SK-MEL-5 (cell line): ENCODE measurements at regions not wholly inside any gene's neighbourhood (a gene's known extent, or its start where the extent isn't known, plus 50 kb on each side); places are given as distances from the start of the nearest gene placed in this dataset.

Experiments
- DNase-seq: peaks from one replicate; pipeline ENCODE4 v3.0.0-alpha.2; 2016; ENCODE audit warnings: low read depth, low spot score
- in situ Hi-C: cut with HindIII; loops from 2 replicates; pipeline ENCODE4 v1.10.0; 2016; ENCODE audit warnings: low sequenced_read_pairs, high pct_unique_total_duplicates, low pct_unique_long_range_greater_than_20kb

- in situ Hi-C loops: no loop called here
- DNase-seq: no peak
These were observed 75.2 kb upstream of the C3orf80 start for GRCh38 chr3:160150066-160150465.

- no peak for DNase-seq
- in situ Hi-C loops: no loop called here
These were observed 74.7 kb upstream of the C3orf80 start for GRCh38 chr3:160150525-160150924.

GRCh38 chr3:160152638-160153037, 72.6 kb upstream of the C3orf80 start:
- in situ Hi-C loops: no loop called here

GRCh38 chr3:160154033-160154432, 71.2 kb upstream of the C3orf80 start:
- in situ Hi-C loops: no loop called here
- DNase-seq: no peak

More at GRCh38 chr3:160152638-160153037, 72.6 kb upstream of the C3orf80 start:
- DNase-seq: no peak

GRCh38 chr3:160154596-160154995, 70.6 kb upstream of the C3orf80 start:
- DNase-seq: no peak
- in situ Hi-C loops: no loop called here

- in situ Hi-C loops: no loop called here
These were observed 67.9 kb upstream of the C3orf80 start for GRCh38 chr3:160157321-160157720.

GRCh38 chr3:160159341-160159740, 65.9 kb upstream of the C3orf80 start:
- in situ Hi-C loops: no loop called here
- DNase-seq: peak; percentile 90

More at GRCh38 chr3:160157321-160157720, 67.9 kb upstream of the C3orf80 start:
- no peak for DNase-seq

GRCh38 chr3:160159806-160160205, 65.4 kb upstream of the C3orf80 start:
- in situ Hi-C loops: no loop called here
- peak; percentile 78 for DNase-seq

- DNase-seq: no peak
- in situ Hi-C loops: no loop called here
These were observed 63.3 kb upstream of the C3orf80 start for GRCh38 chr3:160161921-160162320.

GRCh38 chr3:160162440-160162839, 62.8 kb upstream of the C3orf80 start:
- in situ Hi-C loops: no loop called here
- no peak for DNase-seq

GRCh38 chr3:160163229-160163878, 61.9 kb upstream of the C3orf80 start:
- peak; percentile 52 for DNase-seq
- in situ Hi-C loops: no loop called here

GRCh38 chr3:160168246-160168645, 57.0 kb upstream of the C3orf80 start:
- DNase-seq: no peak
- in situ Hi-C loops: no loop called here

GRCh38 chr3:160169139-160169976, 55.9 kb upstream of the C3orf80 start:
- in situ Hi-C loops: no loop called here
- DNase-seq: no peak

GRCh38 chr3:160170409-160171370, 54.5 kb upstream of the C3orf80 start:
- DNase-seq: no peak
- in situ Hi-C loops: no loop called here

- in situ Hi-C loops: no loop called here
- DNase-seq: no peak
These were observed 53.4 kb upstream of the C3orf80 start for GRCh38 chr3:160171813-160172212.

- in situ Hi-C loops: no loop called here
- DNase-seq: no peak
These were observed 50.6 kb upstream of the C3orf80 start for GRCh38 chr3:160174621-160175020.
